ENCODE measurements at regions not wholly inside any gene's neighbourhood (a gene's known extent, or its start where the extent isn't known, plus 50 kb on each side); places are given as distances from the start of the nearest gene placed in this dataset.

- no peaks in the 10 kb centered on the region for H3K27me3 ChIP-seq (ENCODE audit: low read depth, low read length)
- TF ChIP-seq, protein P1, sequence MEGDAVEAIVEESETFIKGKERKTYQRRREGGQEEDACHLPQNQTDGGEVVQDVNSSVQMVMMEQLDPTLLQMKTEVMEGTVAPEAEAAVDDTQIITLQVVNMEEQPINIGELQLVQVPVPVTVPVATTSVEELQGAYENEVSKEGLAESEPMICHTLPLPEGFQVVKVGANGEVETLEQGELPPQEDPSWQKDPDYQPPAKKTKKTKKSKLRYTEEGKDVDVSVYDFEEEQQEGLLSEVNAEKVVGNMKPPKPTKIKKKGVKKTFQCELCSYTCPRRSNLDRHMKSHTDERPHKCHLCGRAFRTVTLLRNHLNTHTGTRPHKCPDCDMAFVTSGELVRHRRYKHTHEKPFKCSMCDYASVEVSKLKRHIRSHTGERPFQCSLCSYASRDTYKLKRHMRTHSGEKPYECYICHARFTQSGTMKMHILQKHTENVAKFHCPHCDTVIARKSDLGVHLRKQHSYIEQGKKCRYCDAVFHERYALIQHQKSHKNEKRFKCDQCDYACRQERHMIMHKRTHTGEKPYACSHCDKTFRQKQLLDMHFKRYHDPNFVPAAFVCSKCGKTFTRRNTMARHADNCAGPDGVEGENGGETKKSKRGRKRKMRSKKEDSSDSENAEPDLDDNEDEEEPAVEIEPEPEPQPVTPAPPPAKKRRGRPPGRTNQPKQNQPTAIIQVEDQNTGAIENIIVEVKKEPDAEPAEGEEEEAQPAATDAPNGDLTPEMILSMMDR (IDR thresholded peaks at IDR 0.05; ENCODE audit: low read depth, low read length) = no peak
- H3K4me2 ChIP-seq (ENCODE audit: low read length) = no peak overlapping the region
- no peak overlapping the region for H3K27ac ChIP-seq (ENCODE audit: low read length)
- peaks cover 7% of the 10 kb centered on the region; the same call in 1 of the 2 replicates for H3K9me3 ChIP-seq (ENCODE audit: insufficient read depth, low read length)
- H4K20me1 ChIP-seq (ENCODE audit: insufficient read depth, low read length) = no peaks in the 10 kb centered on the region
- H3K4me3 ChIP-seq (ENCODE audit: low read length) = no peak overlapping the region
- H3K79me2 ChIP-seq (ENCODE audit: low read length) = no peaks in the 10 kb centered on the region
- H2AFZ ChIP-seq (ENCODE audit: low read depth, low read length) = no peak overlapping the region
- no peak overlapping the region for H3K9ac ChIP-seq (ENCODE audit: low read length)
- peaks cover 5% of the 10 kb centered on the region for H3K36me3 ChIP-seq (replicated peaks; ENCODE audit: low read depth, low read length)
- H3K4me1 ChIP-seq (ENCODE audit: low read length) = no peaks in the 10 kb centered on the region
These were observed 1320.1 kb upstream of the MIR17HG start for GRCh38 chr13:90027409-90027808.

DNA sequence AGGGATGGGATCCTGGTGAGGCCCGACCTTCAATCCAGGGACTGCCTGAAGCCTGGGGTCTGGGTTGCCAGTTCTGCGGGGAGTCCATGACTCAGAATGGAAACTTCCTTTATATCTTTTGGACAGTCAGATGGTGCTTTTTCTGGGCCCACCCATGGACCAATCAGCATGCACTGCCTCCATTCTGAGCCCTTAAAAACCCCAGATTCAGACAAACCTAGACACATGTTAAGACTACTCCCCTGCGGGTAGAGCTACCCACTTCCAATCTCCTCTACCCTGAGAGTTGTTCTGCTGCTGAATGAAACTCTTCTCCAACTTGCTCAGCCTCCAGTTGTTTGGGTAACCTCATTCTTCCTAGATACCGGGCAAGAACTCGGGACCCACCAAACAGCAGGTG is 1315.2 kb upstream of the MIR17HG start:
- Histone ChIP-seq H4K20me1 (ENCODE audit: insufficient read depth, low read length) (no peaks in the 10 kb centered on the region), H3K27me3 (ENCODE audit: low read depth, low read length) (no peaks in the 10 kb centered on the region), H3K27ac (ENCODE audit: low read length) (no peak overlapping the region), H3K4me2 (ENCODE audit: low read length) (no peak overlapping the region), H3K9me3 (ENCODE audit: insufficient read depth, low read length) (0 out of 2 replicates have a peak, but pooled peaks cover 4% of the 10 kb centered on the region), H3K4me3 (ENCODE audit: low read length) (no peak overlapping the region), H3K9ac (ENCODE audit: low read length) (no peak overlapping the region), H3K36me3 (replicated peaks; ENCODE audit: low read depth, low read length) (peaks cover 5% of the 10 kb centered on the region), H3K79me2 (ENCODE audit: low read length) (no peaks in the 10 kb centered on the region), H2AFZ (ENCODE audit: low read depth, low read length) (peak overlapping the region; percentile 73; the same call in 1 of the 2 replicates), H3K4me1 (ENCODE audit: low read length) (no peaks in the 10 kb centered on the region)
- TF ChIP-seq, protein P1 (IDR thresholded peaks at IDR 0.05; ENCODE audit: low read depth, low read length) = no peak
- no peak for TF ChIP-seq EZH2phosphoT487 (IDR thresholded peaks at IDR 0.05; ENCODE audit: low read depth)

- peak overlapping the region; percentile 73; the same call in 1 of the 2 replicates for H2AFZ ChIP-seq (ENCODE audit: low read depth, low read length)
- 0 out of 2 replicates have a peak, but pooled peaks cover 4% of the 10 kb centered on the region for H3K9me3 ChIP-seq (ENCODE audit: insufficient read depth, low read length)
- H3K36me3 ChIP-seq (replicated peaks; ENCODE audit: low read depth, low read length) = peaks cover 5% of the 10 kb centered on the region
- H3K27ac ChIP-seq (ENCODE audit: low read length) = no peak overlapping the region
- H3K4me3 ChIP-seq (ENCODE audit: low read length) = no peak overlapping the region
- H3K4me2 ChIP-seq (ENCODE audit: low read length) = no peak overlapping the region
- H3K79me2 ChIP-seq (ENCODE audit: low read length) = no peaks in the 10 kb centered on the region
- no peak overlapping the region for H3K9ac ChIP-seq (ENCODE audit: low read length)
- no peaks in the 10 kb centered on the region for H3K4me1 ChIP-seq (ENCODE audit: low read length)
- no peak for TF ChIP-seq EZH2phosphoT487 (IDR thresholded peaks at IDR 0.05; ENCODE audit: low read depth)
- TF ChIP-seq, protein P1 (IDR thresholded peaks at IDR 0.05; ENCODE audit: low read depth, low read length) = no peak
- no peaks in the 10 kb centered on the region for H4K20me1 ChIP-seq (ENCODE audit: insufficient read depth, low read length)
- no peaks in the 10 kb centered on the region for H3K27me3 ChIP-seq (ENCODE audit: low read depth, low read length)
These were observed 1314.5 kb upstream of the MIR17HG start for GRCh38 chr13:90032841-90033493.

GRCh38 chr13:90039516-90039915 is 1308.0 kb upstream of the MIR17HG start:
- no peak overlapping the region for H2AFZ ChIP-seq (ENCODE audit: low read depth, low read length)
- no peaks in the 10 kb centered on the region for H4K20me1 ChIP-seq (ENCODE audit: insufficient read depth, low read length)
- H3K36me3 ChIP-seq (replicated peaks; ENCODE audit: low read depth, low read length) = no peaks in the 10 kb centered on the region
- no peak overlapping the region for H3K4me3 ChIP-seq (ENCODE audit: low read length)
- H3K79me2 ChIP-seq (ENCODE audit: low read length) = no peaks in the 10 kb centered on the region
- no peak overlapping the region for H3K4me2 ChIP-seq (ENCODE audit: low read length)
- no peak overlapping the region for H3K27ac ChIP-seq (ENCODE audit: low read length)
- H3K4me1 ChIP-seq (ENCODE audit: low read length) = no peaks in the 10 kb centered on the region; the same call in 1 of the 2 replicates
- no peaks in the 10 kb centered on the region for H3K27me3 ChIP-seq (ENCODE audit: low read depth, low read length)
- no peak overlapping the region for H3K9ac ChIP-seq (ENCODE audit: low read length)
- H3K9me3 ChIP-seq (ENCODE audit: insufficient read depth, low read length) = peaks cover 2% of the 10 kb centered on the region; the same call in 1 of the 2 replicates
- no peak for TF ChIP-seq EZH2phosphoT487 (IDR thresholded peaks at IDR 0.05; ENCODE audit: low read depth)
- TF ChIP-seq, protein P1 (IDR thresholded peaks at IDR 0.05; ENCODE audit: low read depth, low read length) = no peak

Measured in OCI-LY3 (cell line).